ENCODE measurements at regions not wholly inside any gene's neighbourhood (a gene's known extent, or its start where the extent isn't known, plus 50 kb on each side); places are given as distances from the start of the nearest gene placed in this dataset.

- no peak for DNase-seq
These were observed 168.6 kb upstream of the ZMIZ1 start for GRCh38 chr10:78899996-78900714.

- no peak for DNase-seq
These were observed 167.9 kb upstream of the ZMIZ1 start for GRCh38 chr10:78900715-78901430.

- no peak for DNase-seq
These were observed 167.1 kb upstream of the ZMIZ1 start for GRCh38 chr10:78901694-78902093.

- no peak for DNase-seq
These were observed 166.0 kb upstream of the ZMIZ1 start for GRCh38 chr10:78902815-78903214.

GRCh38 chr10:78903341-78903940, 165.3 kb upstream of the ZMIZ1 start:
- no peak for DNase-seq

GRCh38 chr10:78904196-78904595, 164.6 kb upstream of the ZMIZ1 start:
- DNase-seq: no peak

GRCh38 chr10:78905015-78905956, 163.5 kb upstream of the ZMIZ1 start:
- no peak for DNase-seq

GRCh38 chr10:78905957-78906308, 162.8 kb upstream of the ZMIZ1 start:
- DNase-seq: peak; percentile 51

- DNase-seq: no peak
These were observed 161.9 kb upstream of the ZMIZ1 start for GRCh38 chr10:78906734-78907390.

- no peak for DNase-seq
These were observed 161.1 kb upstream of the ZMIZ1 start for GRCh38 chr10:78907551-78908211.

GRCh38 chr10:78909221-78909620, 159.5 kb upstream of the ZMIZ1 start:
- peak; percentile 15 for DNase-seq

- DNase-seq: no peak
These were observed 158.7 kb upstream of the ZMIZ1 start for GRCh38 chr10:78910021-78910420.

GRCh38 chr10:78910476-78910875, 158.3 kb upstream of the ZMIZ1 start:
- DNase-seq: no peak

- no peak for DNase-seq
These were observed 157.9 kb upstream of the ZMIZ1 start for GRCh38 chr10:78910886-78911285.

GRCh38 chr10:78911533-78912340, 157.0 kb upstream of the ZMIZ1 start:
- peak; percentile 23 for DNase-seq

- no peak for DNase-seq
These were observed 156.2 kb upstream of the ZMIZ1 start for GRCh38 chr10:78912361-78913218.

- DNase-seq: peak; percentile 82
These were observed 155.3 kb upstream of the ZMIZ1 start for GRCh38 chr10:78913219-78914059.

- DNase-seq: no peak
These were observed 154.7 kb upstream of the ZMIZ1 start for GRCh38 chr10:78914060-78914378.

- peak; percentile 9 for DNase-seq
These were observed 154.1 kb upstream of the ZMIZ1 start for GRCh38 chr10:78914502-78915189.
